K562 (cell line): ENCODE measurements at regions not wholly inside any gene's neighbourhood (a gene's known extent, or its start where the extent isn't known, plus 50 kb on each side); places are given as distances from the start of the nearest gene placed in this dataset. TPM values are rescaled to one million over a fixed set of nuclear protein-coding genes. Genes with fewer than 3 reads are reported as not detected.

ENCODE experiments used
- ARNT ChIP-seq, 2 experiments: fragments of 450-650 bp; IDR thresholded peaks; 2 replicates each; pipeline ENCODE4 v1.6.1; 2016; ENCODE audit warnings: mild to moderate bottlenecking in 1 of 2
- E2F6 ChIP-seq, 2 experiments: IDR thresholded peaks; 2 replicates each; pipeline ENCODE4 v1.6.1; 2011; ENCODE audit warnings: borderline replicate concordance in 1 of 2, control low read depth in 1 of 2, low read depth in 1 of 2, low read length in 1 of 2, mild to moderate bottlenecking in 1 of 2, mixed read lengths in 1 of 2, moderate library complexity in 1 of 2; ENCODE audit not compliant: insufficient read depth in 1 of 2, insufficient read length in 1 of 2, poor library complexity in 1 of 2, severe bottlenecking in 1 of 2; ENCODE audit errors: extremely low read depth in 1 of 2
- HINFP ChIP-seq: fragments of 450-650 bp; conservative IDR thresholded peaks from 2 replicates; pipeline ENCODE4 v1.6.1; 2016; ENCODE audit warnings: missing genetic modification characterization, low read depth, mild to moderate bottlenecking, control low read depth, missing compliant biosample characterization
- KDM4B ChIP-seq, 2 experiments: fragments of 450-650 bp in 1 of 2; sonication (generic) in 1 of 2; IDR thresholded peaks; 2 replicates each; pipeline ENCODE4 v1.6.1; 2016 to 2017; ENCODE audit warnings: borderline replicate concordance in 2 of 2, antibody characterized with exemption in 1 of 2, low read depth in 1 of 2, mild to moderate bottlenecking in 1 of 2
- KLF16 ChIP-seq: IDR thresholded peaks from 2 replicates; pipeline ENCODE4 v1.6.1; 2016; ENCODE audit warnings: antibody characterized with exemption
- NCOA6 ChIP-seq: fragments of 450-650 bp; IDR thresholded peaks from 2 replicates; pipeline ENCODE4 v1.6.1; 2017; ENCODE audit warnings: mild to moderate bottlenecking
- TAF9B ChIP-seq: fragments of 450-650 bp; IDR thresholded peaks from 2 replicates; pipeline ENCODE4 v1.6.1; 2018; ENCODE audit warnings: mild to moderate bottlenecking; ENCODE audit not compliant: partially characterized antibody
- ZBED1 ChIP-seq: IDR thresholded peaks from 2 replicates; pipeline ENCODE4 v1.6.1; 2014
- ZSCAN32 ChIP-seq: fragments of 450-650 bp; formaldehyde crosslinking; IDR thresholded peaks from 2 replicates; pipeline ENCODE4 v1.4.0; 2020; ENCODE audit warnings: mild to moderate bottlenecking, moderate library complexity
- small RNA-seq: library from RNA; depleted of rRNA; stranded (forward); fragments of <200 nt; gene quantifications from one replicate; pipeline ENCODE3, GENCODE V24; 2014

GRCh38 chr12:88630561-88630960 is 50.3 kb upstream of the KITLG start (continued):
- TF ChIP-seq NCOA6 (no peak), TAF9B (no peak), E2F6 (IDR thresholded peaks at IDR 0.05; ENCODE audit: borderline replicate concordance in 1 of 2, extremely low read depth in 1 of 2, insufficient read depth in 1 of 2, insufficient read length in 1 of 2, low read depth in 1 of 2, low read length in 1 of 2, poor library complexity in 1 of 2, severe bottlenecking in 1 of 2) (no peak), KDM4B (IDR thresholded peaks at IDR 0.05; ENCODE audit: borderline replicate concordance in 2 of 2, low read depth in 1 of 2) (no peak), ZBED1 (no peak), KLF16 (no peak), HINFP (tag) (no peak), ZSCAN32 (CRISPR knock-in tag) (no peak), ARNT (IDR thresholded peaks at IDR 0.05) (no peak)
- TF ChIP-seq, all 486 proteins: peak for 0

Small RNA genes lying in the stretch of these regions (small RNA-seq; reads per million reads assigned to genes)
- gene RNU7-120P, result not detected
